ENCODE measurements at regions not wholly inside any gene's neighbourhood (a gene's known extent, or its start where the extent isn't known, plus 50 kb on each side); places are given as distances from the start of the nearest gene placed in this dataset.

GRCh38 chrX:42837747-42838146 lies 59.8 kb upstream of the PPP1R2C start:
- TF ChIP-seq TOX (CRISPR knock-in tag; IDR thresholded peaks at IDR 0.05; ENCODE audit: borderline replicate concordance) (no peak), ISL1 (CRISPR knock-in tag; IDR thresholded peaks at IDR 0.05) (no peak), OSR1 (CRISPR knock-in tag; IDR thresholded peaks at IDR 0.05) (no peak), CSRNP3 (CRISPR knock-in tag; IDR thresholded peaks at IDR 0.05) (no peak), BACH2 (CRISPR knock-in tag; IDR thresholded peaks at IDR 0.05; ENCODE audit: borderline replicate concordance) (no peak), PATZ1 (CRISPR knock-in tag; IDR thresholded peaks at IDR 0.05; ENCODE audit: borderline replicate concordance) (no peak), ARNTL (CRISPR knock-in tag; IDR thresholded peaks at IDR 0.05; ENCODE audit: borderline replicate concordance, low read depth) (no peak), CREB5 (CRISPR knock-in tag; IDR thresholded peaks at IDR 0.05; ENCODE audit: low read depth) (no peak), SNAI2 (CRISPR knock-in tag; IDR thresholded peaks at IDR 0.05) (no peak), CSDC2 (CRISPR knock-in tag; IDR thresholded peaks at IDR 0.05) (no peak), ZC3H10 (CRISPR knock-in tag; IDR thresholded peaks at IDR 0.05) (no peak), ZNF8 (CRISPR knock-in tag; IDR thresholded peaks at IDR 0.05) (no peak), ZFP3 (CRISPR knock-in tag; IDR thresholded peaks at IDR 0.05) (no peak), TSHZ2 (CRISPR knock-in tag; IDR thresholded peaks at IDR 0.05) (no peak), ZNF565 (CRISPR knock-in tag; conservative IDR thresholded peaks at IDR 0.05; ENCODE audit: low read depth) (no peak), ESRRG (CRISPR knock-in tag; IDR thresholded peaks at IDR 0.05) (no peak), ZFP30 (CRISPR knock-in tag; IDR thresholded peaks at IDR 0.05) (no peak), ZNF70 (CRISPR knock-in tag; IDR thresholded peaks at IDR 0.05) (no peak), POU6F1 (CRISPR knock-in tag; IDR thresholded peaks at IDR 0.05; ENCODE audit: borderline replicate concordance, low read depth) (no peak), PPARA (CRISPR knock-in tag; IDR thresholded peaks at IDR 0.05; ENCODE audit: borderline replicate concordance) (no peak)

GRCh38 chrX:42839632-42840031 lies 61.7 kb upstream of the PPP1R2C start:
- no peak for ATAC-seq

More at GRCh38 chrX:42837747-42838146, 59.8 kb upstream of the PPP1R2C start:
- ATAC-seq, result no peak

More at GRCh38 chrX:42839632-42840031, 61.7 kb upstream of the PPP1R2C start:
- TF ChIP-seq ZNF565 (CRISPR knock-in tag; conservative IDR thresholded peaks at IDR 0.05; ENCODE audit: low read depth) (no peak), PATZ1 (CRISPR knock-in tag; IDR thresholded peaks at IDR 0.05; ENCODE audit: borderline replicate concordance) (no peak)
